CD14-positive monocyte (primary cell): ENCODE measurements at regions not wholly inside any gene's neighbourhood (a gene's known extent, or its start where the extent isn't known, plus 50 kb on each side); places are given as distances from the start of the nearest gene placed in this dataset.

ENCODE experiments used
- DNase-seq, 3 donors: peaks; one replicate each; pipeline ENCODE4 v3.0.0-alpha.2; 2011 to 2022
- H2AFZ ChIP-seq: 2 replicates; pipeline ENCODE4 v1.6.0; 2012; ENCODE audit warnings: mild to moderate bottlenecking, low read depth, low read length, inconsistent platforms; ENCODE audit not compliant: insufficient read depth, poor library complexity, severe bottlenecking
- H3K27ac ChIP-seq, 2 donors: 1 replicate in 1 of 2; 2 replicates in 1 of 2; pipeline ENCODE4 v1.5.1; 2012 to 2013; ENCODE audit warnings: low read length in 2 of 2, control low read depth in 1 of 2, inconsistent platforms in 1 of 2, low read depth in 1 of 2, mild to moderate bottlenecking in 1 of 2
- H3K27me3 ChIP-seq, 2 donors: one replicate each; pipeline versions ENCODE4 v1.6.0 to v1.6.1; 2011 to 2013; ENCODE audit warnings: low read length in 2 of 2; ENCODE audit not compliant: control insufficient read depth in 2 of 2, insufficient read depth in 2 of 2
- H3K36me3 ChIP-seq, 2 donors: replicated peaks in 1 of 2; 1 replicate in 1 of 2; 2 replicates in 1 of 2; pipeline versions ENCODE4 v1.5.1 to v1.6.1; 2012 to 2013; ENCODE audit warnings: low read length in 2 of 2, control low read depth in 1 of 2, inconsistent platforms in 1 of 2, mild to moderate bottlenecking in 1 of 2; ENCODE audit not compliant: insufficient read depth in 2 of 2, control insufficient read depth in 1 of 2
- H3K4me1 ChIP-seq, 2 donors: 1 replicate in 1 of 2; 2 replicates in 1 of 2; pipeline versions ENCODE4 v1.5.1 to v1.6.1; 2012 to 2013; ENCODE audit warnings: low read length in 2 of 2, control low read depth in 1 of 2, inconsistent platforms in 1 of 2, mild to moderate bottlenecking in 1 of 2, moderate library complexity in 1 of 2; ENCODE audit not compliant: insufficient read depth in 2 of 2, control insufficient read depth in 1 of 2
- H3K4me2 ChIP-seq: replicated peaks from 2 replicates; pipeline ENCODE3; 2012; ENCODE audit warnings: low read length, moderate library complexity, mild to moderate bottlenecking; ENCODE audit not compliant: poor library complexity, severe bottlenecking; ENCODE audit errors: extremely low read depth
- H3K4me3 ChIP-seq, 3 experiments: fragments of 200-600 bp in 1 of 3; sonication (generic) in 1 of 3; replicated peaks in 1 of 3; 1 replicate in 2 of 3; 2 replicates in 1 of 3; pipeline ENCODE4 v1.5.1; 2011 to 2013; ENCODE audit warnings: low read length in 3 of 3, mild to moderate bottlenecking in 3 of 3, control low read depth in 2 of 3, low read depth in 2 of 3, inconsistent platforms in 1 of 3, moderate library complexity in 1 of 3
- H3K79me2 ChIP-seq: 2 replicates; pipeline ENCODE4 v1.6.0; 2012; ENCODE audit warnings: mild to moderate bottlenecking, control low read depth, inconsistent platforms, low read length, moderate library complexity; ENCODE audit not compliant: insufficient read depth
- H3K9ac ChIP-seq: 2 replicates; pipeline ENCODE4 v1.6.0; 2017; ENCODE audit warnings: low read length, mild to moderate bottlenecking; ENCODE audit not compliant: insufficient read depth, poor library complexity, severe bottlenecking
- H3K9me3 ChIP-seq, 2 donors: replicated peaks in 1 of 2; 1 replicate in 1 of 2; 2 replicates in 1 of 2; pipeline versions ENCODE4 v1.5.1 to v1.6.1; 2012 to 2013; ENCODE audit warnings: low read length in 2 of 2, control low read depth in 1 of 2; ENCODE audit not compliant: control insufficient read depth in 1 of 2, insufficient read depth in 1 of 2
- H4K20me1 ChIP-seq: 2 replicates; pipeline ENCODE4 v1.6.0; 2012; ENCODE audit warnings: mild to moderate bottlenecking, low read length, control low read depth, moderate library complexity; ENCODE audit not compliant: insufficient read depth
- H3K27ac Mint-ChIP-seq, 7 donors: one replicate each; pipeline ENCODE4 v1.8.0; 2020; ENCODE audit warnings: mild to moderate bottlenecking in 7 of 7, mixed read lengths in 7 of 7, moderate library complexity in 6 of 7, inconsistent platforms in 2 of 7
- H3K27me3 Mint-ChIP-seq, 3 donors: one replicate each; pipeline ENCODE4 v1.8.0; 2021 to 2022; ENCODE audit warnings: low read depth in 3 of 3, mild to moderate bottlenecking in 3 of 3, mixed read lengths in 3 of 3, moderate library complexity in 3 of 3, inconsistent platforms in 1 of 3
- H3K36me3 Mint-ChIP-seq, 2 donors: one replicate each; pipeline ENCODE4 v1.8.0; 2020; ENCODE audit warnings: mixed read lengths in 2 of 2, inconsistent platforms in 1 of 2, mild to moderate bottlenecking in 1 of 2
- H3K4me1 Mint-ChIP-seq: one replicate; pipeline ENCODE4 v1.8.0; 2020; ENCODE audit warnings: mild to moderate bottlenecking, mixed read lengths
- H3K4me3 Mint-ChIP-seq, 2 donors: one replicate each; pipeline ENCODE4 v1.8.0; 2020; ENCODE audit warnings: mild to moderate bottlenecking in 2 of 2, mixed read lengths in 2 of 2, moderate library complexity in 1 of 2
- H3K9me3 Mint-ChIP-seq, 7 donors: one replicate each; pipeline ENCODE4 v1.8.0; 2020 to 2022; ENCODE audit warnings: mixed read lengths in 7 of 7, mild to moderate bottlenecking in 6 of 7, moderate library complexity in 6 of 7, inconsistent platforms in 2 of 7
- CTCF ChIP-seq: fragments of 200-600 bp; IDR thresholded peaks from one replicate; pipeline ENCODE4 v1.8.0; 2022; ENCODE audit warnings: antibody characterized with exemption, mild to moderate bottlenecking
- WGBS: methylation state at CpG from one replicate; pipeline ENCODE4 v1.1.5; 2013; ENCODE audit warnings: missing lambda C conversion rate; ENCODE audit not compliant: insufficient coverage; 5-methylcytosine and 5-hydroxymethylcytosine counted together
- intact Hi-C, 2 donors: fragments of 100-400 bp; cut with micrococcal nuclease; formaldehyde crosslinking; loops; one replicate each; pipeline versions ENCODE4 v1.15.0 to v1.15.1; 2023

GRCh38 chr18:67935638-67936037 is 419.1 kb upstream of the DSEL start:
- intact Hi-C loops: no loop called here
- Histone ChIP-seq H3K9me3 (no peaks in the 10 kb centered on the region), H4K20me1 (no peaks in the 10 kb centered on the region), H3K4me2 (no peak overlapping the region), H3K4me3 (no peak overlapping the region), H3K27me3 (no peaks in the 10 kb centered on the region), H3K4me1 (no peaks in the 10 kb centered on the region), H2AFZ (no peak overlapping the region), H3K27ac (no peak overlapping the region), H3K9ac (no peak overlapping the region), H3K79me2 (no peaks in the 10 kb centered on the region), H3K36me3 (no peaks in the 10 kb centered on the region)
- no peak for TF ChIP-seq CTCF
- Mint-ChIP-seq H3K4me1 (no peaks in the 10 kb centered on the region), H3K27ac (no peak overlapping the region), H3K9me3 (no peaks in the 10 kb centered on the region), H3K36me3 (no peaks in the 10 kb centered on the region), H3K4me3 (no peak overlapping the region), H3K27me3 (no peaks in the 10 kb centered on the region)
- WGBS: no CpG with 5 or more reads among the region's 3 CpGs
- DNase-seq: no peak

DNA sequence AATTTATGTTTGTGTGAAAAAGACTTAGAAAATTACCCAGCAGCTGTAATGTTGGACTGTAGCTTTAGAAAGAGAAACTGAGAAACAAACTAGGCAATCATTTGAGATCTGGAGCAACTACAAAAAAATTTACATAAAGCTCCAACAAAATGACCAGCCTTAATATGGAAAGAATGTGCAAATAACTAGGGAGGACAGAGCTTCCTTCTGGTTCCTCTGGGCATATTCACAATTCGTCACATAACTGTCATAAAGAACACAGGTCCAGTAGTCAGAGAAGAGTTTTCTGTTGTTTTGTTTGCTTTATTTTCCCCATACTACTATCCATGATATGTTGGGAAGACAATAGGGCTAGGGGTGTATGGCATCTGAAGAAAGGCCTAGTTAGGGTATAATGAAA is 416.8 kb upstream of the DSEL start:
- no peak for TF ChIP-seq CTCF
- no peaks in the 10 kb centered on the region for H4K20me1 ChIP-seq
- no peak overlapping the region for H2AFZ ChIP-seq
- intact Hi-C loops: no loop called here
- no peak overlapping the region for H3K27ac ChIP-seq
- Mint-ChIP-seq H3K4me3 (no peak overlapping the region), H3K36me3 (no peaks in the 10 kb centered on the region), H3K9me3 (no peaks in the 10 kb centered on the region), H3K27me3 (no peaks in the 10 kb centered on the region), H3K4me1 (no peaks in the 10 kb centered on the region), H3K27ac (no peak overlapping the region)
- WGBS: no CpG with 5 or more reads among the region's 1 CpG
- H3K79me2 ChIP-seq: no peaks in the 10 kb centered on the region
- H3K9ac ChIP-seq: no peak overlapping the region
- H3K4me1 ChIP-seq: no peaks in the 10 kb centered on the region
- DNase-seq: no peak
- no peak overlapping the region for H3K4me3 ChIP-seq
- H3K9me3 ChIP-seq: no peaks in the 10 kb centered on the region
- H3K4me2 ChIP-seq: no peak overlapping the region
- no peaks in the 10 kb centered on the region for H3K36me3 ChIP-seq
- H3K27me3 ChIP-seq: no peaks in the 10 kb centered on the region
